GM12872 (cell line): ENCODE measurements at regions not wholly inside any gene's neighbourhood (a gene's known extent, or its start where the extent isn't known, plus 50 kb on each side); places are given as distances from the start of the nearest gene placed in this dataset.

ENCODE experiments used
- CTCF ChIP-seq: IDR thresholded peaks from 3 replicates; pipeline ENCODE4 v1.5.1; 2011; ENCODE audit warnings: low read depth, mild to moderate bottlenecking, low read length, moderate library complexity; ENCODE audit not compliant: insufficient read depth

- peak; percentile 94 for TF ChIP-seq CTCF
These were observed 201.2 kb downstream of the UTP18 start for GRCh38 chr17:51461578-51462004.

GRCh38 chr17:51463353-51463752 is 203.0 kb downstream of the UTP18 start:
- no peak for TF ChIP-seq CTCF

DNA sequence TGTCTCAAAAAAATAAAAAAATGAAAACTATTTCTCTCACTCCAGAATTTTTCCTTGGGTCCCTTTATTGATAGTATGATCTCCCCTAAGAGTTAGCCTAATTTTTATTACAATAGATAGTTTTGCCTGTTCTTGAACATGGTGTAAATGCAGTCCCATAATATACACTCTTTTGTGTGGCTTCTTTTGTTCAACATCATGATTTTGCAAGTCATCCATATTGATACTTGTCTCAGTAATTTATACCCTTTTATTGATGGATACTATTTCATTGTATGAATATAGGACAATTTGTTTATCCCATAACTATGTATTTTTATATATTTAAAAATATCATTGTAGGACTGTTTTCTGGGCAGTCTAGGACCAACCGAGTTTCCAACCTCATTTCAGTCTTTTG is 207.0 kb downstream of the UTP18 start:
- TF ChIP-seq CTCF, result no peak

DNA sequence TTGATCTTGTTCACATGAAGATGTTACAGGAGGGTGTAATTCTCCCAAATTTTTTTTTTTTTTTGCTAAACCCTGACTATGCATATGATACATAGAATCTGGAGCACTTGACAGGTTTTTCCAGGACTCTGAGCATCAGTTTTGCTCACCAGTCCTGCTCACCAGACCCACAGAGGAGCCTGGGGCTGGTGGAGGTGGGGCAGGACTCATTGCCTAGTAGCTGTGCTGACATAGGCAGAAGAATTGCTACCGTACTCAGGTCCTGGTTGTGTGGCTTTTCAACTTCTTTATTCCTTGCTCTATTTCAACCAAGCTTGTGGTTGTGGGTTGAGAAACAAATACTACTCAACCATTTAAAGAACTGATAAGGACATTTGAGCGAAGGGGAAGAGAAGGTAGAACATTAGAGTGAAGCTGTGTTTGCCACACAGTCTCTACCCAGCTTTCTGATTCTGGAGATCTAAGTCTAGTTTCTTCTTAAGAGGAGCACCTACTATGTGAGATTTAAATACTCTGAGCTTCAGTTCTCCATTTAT is 212.4 kb downstream of the UTP18 start:
- no peak for TF ChIP-seq CTCF

- no peak for TF ChIP-seq CTCF
These were observed 214.4 kb downstream of the UTP18 start for GRCh38 chr17:51474764-51475163.

DNA sequence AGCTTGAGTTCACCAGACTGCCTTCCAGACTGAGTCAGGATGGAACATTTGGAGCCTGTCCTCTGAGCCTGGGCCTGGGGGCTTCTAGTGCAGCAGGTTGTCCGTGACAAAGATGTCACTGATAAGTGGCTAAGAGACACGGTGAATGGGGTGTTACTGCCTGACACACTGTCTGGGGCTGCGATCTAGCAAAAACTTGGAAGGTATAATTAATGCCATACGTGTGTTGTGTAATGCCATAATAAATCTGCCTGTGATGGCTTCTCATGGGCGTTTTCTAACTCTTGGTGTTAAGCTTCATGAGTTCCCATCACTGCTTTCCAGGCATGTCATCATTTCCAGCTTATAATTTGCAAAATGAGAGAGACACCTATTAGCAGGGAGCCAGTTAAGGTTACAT is 215.4 kb downstream of the UTP18 start:
- TF ChIP-seq CTCF, result no peak

- no peak for TF ChIP-seq CTCF
These were observed 219.0 kb downstream of the UTP18 start for GRCh38 chr17:51479303-51479702.
